ENCODE measurements at regions not wholly inside any gene's neighbourhood (a gene's known extent, or its start where the extent isn't known, plus 50 kb on each side); places are given as distances from the start of the nearest gene placed in this dataset.

GRCh38 chr2:209322905-209323512 lies 100.8 kb upstream of the MAP2 start (continued):
- TF ChIP-seq EGR1 (IDR thresholded peaks at IDR 0.05; ENCODE audit: borderline replicate concordance, low read depth, low read length) (no peak), NANOG (IDR thresholded peaks at IDR 0.05; ENCODE audit: insufficient read depth, low read depth, low read length, poor library complexity, severe bottlenecking) (no peak), TAF7 (optimal IDR thresholded peaks at IDR 0.05; ENCODE audit: borderline replicate concordance, low read depth, low read length) (no peak), TAF1 (IDR thresholded peaks at IDR 0.05; ENCODE audit: low read depth, low read length) (no peak), HDAC2 (IDR thresholded peaks at IDR 0.05; ENCODE audit: borderline replicate concordance in 1 of 2, low read depth in 2 of 2, low read length in 2 of 2) (no peak), POLR2AphosphoS5 (IDR thresholded peaks at IDR 0.05; ENCODE audit: low read depth, low read length) (peak; percentile 75; the same call in 1 of the 2 replicates), SIRT6 (IDR thresholded peaks at IDR 0.05; ENCODE audit: low read length) (no peak)
